ENCODE measurements at regions not wholly inside any gene's neighbourhood (a gene's known extent, or its start where the extent isn't known, plus 50 kb on each side); places are given as distances from the start of the nearest gene placed in this dataset.

DNA sequence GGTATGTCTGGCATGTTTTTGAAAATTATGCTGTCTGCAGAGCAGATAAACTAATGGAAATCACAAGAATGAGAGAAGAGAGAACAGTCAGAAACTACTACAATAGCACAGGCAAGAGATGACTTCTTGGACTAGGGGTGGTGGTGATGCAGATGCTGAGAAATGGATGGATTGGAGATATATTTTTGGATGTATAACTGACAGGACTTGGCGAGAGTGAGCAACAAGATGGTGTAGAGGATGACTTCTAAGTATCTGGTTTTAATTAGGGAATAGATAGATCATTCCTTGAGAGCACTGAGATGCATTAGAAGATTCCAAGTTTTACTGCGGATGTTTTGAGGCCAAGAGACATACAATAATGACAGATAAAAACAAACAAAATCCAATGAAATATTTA, 328.2 kb downstream of the PID1 start:
- Histone ChIP-seq H3K9me2 (replicated peaks; ENCODE audit: insufficient read depth, low read length) (no peaks in the 10 kb centered on the region), H2AFZ (ENCODE audit: low read depth, low read length, severe bottlenecking) (no peak overlapping the region), H3K27ac (ENCODE audit: low read depth, low read length) (no peak overlapping the region), H4K20me1 (ENCODE audit: low read depth, low read length) (no peaks in the 10 kb centered on the region), H3K9me3 (ENCODE audit: insufficient read depth, low read length) (no peaks in the 10 kb centered on the region), H3K9ac (ENCODE audit: low read length) (no peak overlapping the region), H3K27me3 (ENCODE audit: low read length) (no peaks in the 10 kb centered on the region), H3K36me3 (ENCODE audit: low read length) (no peaks in the 10 kb centered on the region), H3K79me2 (ENCODE audit: insufficient read depth, low read length) (no peaks in the 10 kb centered on the region), H3K4me2 (ENCODE audit: low read depth, low read length, poor library complexity, severe bottlenecking) (no peak overlapping the region), H3F3A (ENCODE audit: insufficient read depth) (no peaks in the 10 kb centered on the region), H3K4me3 (ENCODE audit: insufficient read depth, low read length, poor library complexity, severe bottlenecking) (no peak overlapping the region)
- TF ChIP-seq EZH2phosphoT487 (conservative IDR thresholded peaks at IDR 0.05; ENCODE audit: low read length), result no peak
- TF ChIP-seq, protein P1, sequence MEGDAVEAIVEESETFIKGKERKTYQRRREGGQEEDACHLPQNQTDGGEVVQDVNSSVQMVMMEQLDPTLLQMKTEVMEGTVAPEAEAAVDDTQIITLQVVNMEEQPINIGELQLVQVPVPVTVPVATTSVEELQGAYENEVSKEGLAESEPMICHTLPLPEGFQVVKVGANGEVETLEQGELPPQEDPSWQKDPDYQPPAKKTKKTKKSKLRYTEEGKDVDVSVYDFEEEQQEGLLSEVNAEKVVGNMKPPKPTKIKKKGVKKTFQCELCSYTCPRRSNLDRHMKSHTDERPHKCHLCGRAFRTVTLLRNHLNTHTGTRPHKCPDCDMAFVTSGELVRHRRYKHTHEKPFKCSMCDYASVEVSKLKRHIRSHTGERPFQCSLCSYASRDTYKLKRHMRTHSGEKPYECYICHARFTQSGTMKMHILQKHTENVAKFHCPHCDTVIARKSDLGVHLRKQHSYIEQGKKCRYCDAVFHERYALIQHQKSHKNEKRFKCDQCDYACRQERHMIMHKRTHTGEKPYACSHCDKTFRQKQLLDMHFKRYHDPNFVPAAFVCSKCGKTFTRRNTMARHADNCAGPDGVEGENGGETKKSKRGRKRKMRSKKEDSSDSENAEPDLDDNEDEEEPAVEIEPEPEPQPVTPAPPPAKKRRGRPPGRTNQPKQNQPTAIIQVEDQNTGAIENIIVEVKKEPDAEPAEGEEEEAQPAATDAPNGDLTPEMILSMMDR (IDR thresholded peaks at IDR 0.05; ENCODE audit: insufficient read depth, low read length, poor library complexity, severe bottlenecking), result no peak

GRCh38 chr2:228938629-228939028, 332.5 kb downstream of the PID1 start:
- H2AFZ ChIP-seq (ENCODE audit: low read depth, low read length, severe bottlenecking), result no peak overlapping the region
- H3F3A ChIP-seq (ENCODE audit: insufficient read depth), result no peaks in the 10 kb centered on the region
- H3K9me2 ChIP-seq (replicated peaks; ENCODE audit: insufficient read depth, low read length), result no peaks in the 10 kb centered on the region
- no peaks in the 10 kb centered on the region for H3K27me3 ChIP-seq (ENCODE audit: low read length)
- no peaks in the 10 kb centered on the region for H3K36me3 ChIP-seq (ENCODE audit: low read length)
- H4K20me1 ChIP-seq (ENCODE audit: low read depth, low read length), result no peaks in the 10 kb centered on the region
- H3K4me2 ChIP-seq (ENCODE audit: low read depth, low read length, poor library complexity, severe bottlenecking), result no peak overlapping the region
- no peak for TF ChIP-seq EZH2phosphoT487 (conservative IDR thresholded peaks at IDR 0.05; ENCODE audit: low read length)
- no peaks in the 10 kb centered on the region for H3K79me2 ChIP-seq (ENCODE audit: insufficient read depth, low read length)
- H3K4me3 ChIP-seq (ENCODE audit: insufficient read depth, low read length, poor library complexity, severe bottlenecking), result no peak overlapping the region
- H3K9ac ChIP-seq (ENCODE audit: low read length), result no peak overlapping the region
- no peaks in the 10 kb centered on the region for H3K9me3 ChIP-seq (ENCODE audit: insufficient read depth, low read length)
- no peak overlapping the region for H3K27ac ChIP-seq (ENCODE audit: low read depth, low read length)

GRCh38 chr2:228927028-228928010, 343.8 kb downstream of the PID1 start:
- no peak overlapping the region for H3K4me2 ChIP-seq (ENCODE audit: low read depth, low read length, poor library complexity, severe bottlenecking)
- no peaks in the 10 kb centered on the region for H3K27me3 ChIP-seq (ENCODE audit: low read length)
- H3K9me2 ChIP-seq (replicated peaks; ENCODE audit: insufficient read depth, low read length), result no peaks in the 10 kb centered on the region
- TF ChIP-seq EZH2phosphoT487 (conservative IDR thresholded peaks at IDR 0.05; ENCODE audit: low read length), result no peak
- TF ChIP-seq, protein P1 (IDR thresholded peaks at IDR 0.05; ENCODE audit: insufficient read depth, low read length, poor library complexity, severe bottlenecking), result no peak
- no peak overlapping the region for H2AFZ ChIP-seq (ENCODE audit: low read depth, low read length, severe bottlenecking)
- no peak overlapping the region for H3K4me3 ChIP-seq (ENCODE audit: insufficient read depth, low read length, poor library complexity, severe bottlenecking)
- H3K9ac ChIP-seq (ENCODE audit: low read length), result no peak overlapping the region
- H3K36me3 ChIP-seq (ENCODE audit: low read length), result no peaks in the 10 kb centered on the region
- no peaks in the 10 kb centered on the region for H3F3A ChIP-seq (ENCODE audit: insufficient read depth)
- no peaks in the 10 kb centered on the region for H3K9me3 ChIP-seq (ENCODE audit: insufficient read depth, low read length)
- H3K27ac ChIP-seq (ENCODE audit: low read depth, low read length), result no peak overlapping the region
- no peaks in the 10 kb centered on the region for H4K20me1 ChIP-seq (ENCODE audit: low read depth, low read length)
- H3K79me2 ChIP-seq (ENCODE audit: insufficient read depth, low read length), result no peaks in the 10 kb centered on the region

- Histone ChIP-seq H3K27ac (ENCODE audit: low read depth, low read length) (no peak overlapping the region), H3K27me3 (ENCODE audit: low read length) (no peaks in the 10 kb centered on the region), H4K20me1 (ENCODE audit: low read depth, low read length) (no peaks in the 10 kb centered on the region), H3K9me2 (replicated peaks; ENCODE audit: insufficient read depth, low read length) (no peaks in the 10 kb centered on the region), H3K4me2 (ENCODE audit: low read depth, low read length, poor library complexity, severe bottlenecking) (no peak overlapping the region), H3K9ac (ENCODE audit: low read length) (no peak overlapping the region), H3F3A (ENCODE audit: insufficient read depth) (no peaks in the 10 kb centered on the region), H3K4me3 (ENCODE audit: insufficient read depth, low read length, poor library complexity, severe bottlenecking) (no peak overlapping the region), H3K36me3 (ENCODE audit: low read length) (no peaks in the 10 kb centered on the region), H2AFZ (ENCODE audit: low read depth, low read length, severe bottlenecking) (no peak overlapping the region), H3K9me3 (ENCODE audit: insufficient read depth, low read length) (no peaks in the 10 kb centered on the region), H3K79me2 (ENCODE audit: insufficient read depth, low read length) (no peaks in the 10 kb centered on the region)
- TF ChIP-seq, protein P1 (IDR thresholded peaks at IDR 0.05; ENCODE audit: insufficient read depth, low read length, poor library complexity, severe bottlenecking), result no peak
- TF ChIP-seq EZH2phosphoT487 (conservative IDR thresholded peaks at IDR 0.05; ENCODE audit: low read length), result no peak
These were observed 351.3 kb downstream of the PID1 start for GRCh38 chr2:228919808-228920207.
